ENCODE measurements at regions not wholly inside any gene's neighbourhood (a gene's known extent, or its start where the extent isn't known, plus 50 kb on each side); places are given as distances from the start of the nearest gene placed in this dataset.
"Not testable (repeated sequence)": the region's sequence is repeated elsewhere in the genome, so short reads cannot be mapped to it uniquely, and the experiment has no call there.

DNA sequence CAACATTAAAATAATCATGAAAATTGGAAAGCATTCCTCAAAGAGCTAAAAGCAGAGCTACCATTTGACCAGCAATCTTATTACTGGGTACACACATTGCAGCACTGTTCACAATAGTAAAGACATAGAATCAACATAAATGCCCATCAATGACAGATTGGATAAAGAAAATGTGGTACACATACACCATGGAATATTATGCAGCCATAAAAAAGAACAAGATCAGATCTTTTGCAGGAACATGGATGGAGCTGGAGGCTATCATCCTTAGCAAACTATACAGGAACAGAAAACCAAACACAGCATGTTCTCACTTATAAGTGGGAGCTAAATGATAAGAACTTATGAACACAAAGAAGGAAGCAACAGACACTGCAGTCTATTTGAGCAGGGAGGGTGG lies 52.8 kb upstream of the UNC5A start:
- TF ChIP-seq CTCF (IDR thresholded peaks at IDR 0.05; ENCODE audit: insufficient read depth, low read length, poor library complexity, severe bottlenecking); EZH2phosphoT487 (conservative IDR thresholded peaks at IDR 0.05; ENCODE audit: low read length): not testable (repeated sequence)
